Prostate gland (tissue), 2 donors: ENCODE measurements at regions not wholly inside any gene's neighbourhood (a gene's known extent, or its start where the extent isn't known, plus 50 kb on each side); places are given as distances from the start of the nearest gene placed in this dataset.

ENCODE experiments used
- CTCF ChIP-seq, 4 experiments: fragments of 200-600 bp in 2 of 4; fragments of 450-650 bp in 2 of 4; sonication (generic) in 2 of 4; IDR thresholded peaks; 1 replicate in 3 of 4; 2 replicates in 1 of 4; pipeline ENCODE4 v1.5.1; 2016 to 2019; ENCODE audit warnings: antibody characterized with exemption in 4 of 4, mild to moderate bottlenecking in 2 of 4, moderate library complexity in 2 of 4
- POLR2A ChIP-seq: fragments of 450-650 bp; IDR thresholded peaks from one replicate; pipeline ENCODE4 v1.6.1; 2016; ENCODE audit warnings: antibody characterized with exemption, mild to moderate bottlenecking

- TF ChIP-seq CTCF (IDR thresholded peaks at IDR 0.05) (no peak), POLR2A (no peak)
Observed at GRCh38 chr4:144463236-144463635, 182.7 kb upstream of the HHIP start.
